GM12878 (cell line): ENCODE measurements at regions not wholly inside any gene's neighbourhood (a gene's known extent, or its start where the extent isn't known, plus 50 kb on each side); places are given as distances from the start of the nearest gene placed in this dataset.

Experiments
- ATAC-seq: fragments of 200-7000 bp; cut with Tn5 transposase; 3 replicates; pipeline ENCODE4 v1.9.1; 2020; ENCODE audit warnings: mild to moderate bottlenecking, moderate library complexity
- BruUV-seq: library from RNA; stranded (reverse); fragments of 400-500 nt; replicated peaks from 2 replicates; lab custom pipeline; 2021; lab: Mats Ljungman, UMichigan
- CTCF ChIA-PET: fragments of 300-600 bp; sonication (Branson Sonifier 250); formaldehyde crosslinking; extraction: SDS; loops from one replicate; lab custom pipeline; 2021; ENCODE audit warnings: inconsistent platforms; lab: Yijun Ruan, JAX
- POLR2A ChIA-PET: fragments of 350-600 bp; formaldehyde crosslinking; extraction: SDS; loops from one replicate; lab custom pipeline; 2021; ENCODE audit warnings: inconsistent platforms; lab: Charles Lee
- RAD21 ChIA-PET: fragments of 300-600 bp; sonication (Branson Sonifier 250); formaldehyde crosslinking; loops from one replicate; lab custom pipeline; 2023; ENCODE audit warnings: antibody characterized with exemption; ENCODE audit not compliant: unreplicated experiment; lab: Charles Lee
- SMC1A ChIA-PET: fragments of 300-600 bp; sonication (Branson Sonifier 250); formaldehyde crosslinking; loops from one replicate; lab custom pipeline; 2023; ENCODE audit not compliant: unreplicated experiment, uncharacterized antibody; lab: Charles Lee
- DNase-seq: peaks from one replicate; pipeline ENCODE4 v3.0.0-alpha.2; 2011; ENCODE audit warnings: low read depth, low spot score
- FAIRE-seq: peaks from 3 replicates; lab custom pipeline; 2011; peaks lifted over from hg19 to GRCh38; lab: Jason Lieb, UNC
- H2AFZ ChIP-seq: 2 replicates; pipeline ENCODE4 v1.6.0; 2011; ENCODE audit warnings: low read depth, low read length, control low read depth; ENCODE audit not compliant: control insufficient read depth
- H3K27ac ChIP-seq: 2 replicates; pipeline ENCODE4 v1.5.1; 2011; ENCODE audit warnings: control low read depth; ENCODE audit not compliant: control insufficient read depth, insufficient read depth
- H3K27me3 ChIP-seq, 2 experiments: replicated peaks in 1 of 2; 2 replicates each; pipeline versions ENCODE4 v1.6.0 to v1.6.1; 2011; ENCODE audit warnings: low read length in 1 of 2; ENCODE audit not compliant: control insufficient read depth in 2 of 2, insufficient read depth in 2 of 2
- H3K36me3 ChIP-seq, 2 experiments: 2 replicates each; pipeline ENCODE4 v1.5.1; 2011; ENCODE audit warnings: low read length in 1 of 2; ENCODE audit not compliant: control insufficient read depth in 2 of 2, insufficient read depth in 2 of 2
- H3K4me1 ChIP-seq: 2 replicates; pipeline ENCODE4 v1.6.1; 2011; ENCODE audit warnings: mild to moderate bottlenecking, low read length, moderate library complexity, mixed read lengths; ENCODE audit not compliant: control insufficient read depth, insufficient read depth
- H3K4me2 ChIP-seq: 2 replicates; pipeline ENCODE4 v1.6.0; 2011; ENCODE audit warnings: control low read depth; ENCODE audit not compliant: control insufficient read depth, insufficient read depth
- H3K4me3 ChIP-seq: fragments of 200-600 bp; sonication (generic); 2 replicates; pipeline ENCODE4 v1.5.1; 2016
- H3K79me2 ChIP-seq: 2 replicates; pipeline ENCODE4 v1.6.0; 2011; ENCODE audit warnings: low read length; ENCODE audit not compliant: control insufficient read depth, insufficient read depth
- H3K9ac ChIP-seq: 2 replicates; pipeline ENCODE4 v1.8.0; 2011; ENCODE audit warnings: low read length, control low read depth, mixed read lengths; ENCODE audit not compliant: control insufficient read depth, insufficient read depth
- H3K9me3 ChIP-seq: replicated peaks from 3 replicates; pipeline ENCODE4 v1.5.1; 2011; ENCODE audit warnings: mild to moderate bottlenecking, low read length; ENCODE audit not compliant: control insufficient read depth, insufficient read depth
- H4K20me1 ChIP-seq: 2 replicates; pipeline ENCODE4 v1.6.0; 2011; ENCODE audit not compliant: control insufficient read depth, insufficient read depth
- KDM1A ChIP-seq: fragments of 200-600 bp; sonication (generic); IDR thresholded peaks from 2 replicates; pipeline ENCODE4 v1.6.1; 2016; ENCODE audit warnings: borderline replicate concordance
- ZNF24 ChIP-seq: fragments of 450-650 bp; IDR thresholded peaks from 2 replicates; pipeline ENCODE4 v1.6.1; 2017; ENCODE audit warnings: antibody characterized with exemption, mild to moderate bottlenecking
- WGBS: methylation state at CpG from one replicate; pipeline ENCODE4 v1.1.6; 2016; ENCODE audit warnings: low lambda C conversion rate; ENCODE audit not compliant: insufficient replicate concordance, insufficient coverage; ENCODE audit errors: missing lambda C conversion rate; 5-methylcytosine and 5-hydroxymethylcytosine counted together
- in situ Hi-C: fragments of 300-500 bp; cut with MboI; formaldehyde crosslinking; loops from 9 replicates; pipeline ENCODE4 v1.14.3; 2018; ENCODE audit warnings: mixed read lengths
- intact Hi-C: fragments of 100-400 bp; cut with micrococcal nuclease; formaldehyde crosslinking; loops from one replicate; pipeline ENCODE4 v1.14.2; 2022; ENCODE audit not compliant: unreplicated experiment
- TF ChIP-seq, protein P1 (sequence below): fragments of 450-650 bp; IDR thresholded peaks from 2 replicates; pipeline ENCODE4 v1.6.1; 2017; ENCODE audit warnings: mild to moderate bottlenecking, moderate library complexity

DNA sequence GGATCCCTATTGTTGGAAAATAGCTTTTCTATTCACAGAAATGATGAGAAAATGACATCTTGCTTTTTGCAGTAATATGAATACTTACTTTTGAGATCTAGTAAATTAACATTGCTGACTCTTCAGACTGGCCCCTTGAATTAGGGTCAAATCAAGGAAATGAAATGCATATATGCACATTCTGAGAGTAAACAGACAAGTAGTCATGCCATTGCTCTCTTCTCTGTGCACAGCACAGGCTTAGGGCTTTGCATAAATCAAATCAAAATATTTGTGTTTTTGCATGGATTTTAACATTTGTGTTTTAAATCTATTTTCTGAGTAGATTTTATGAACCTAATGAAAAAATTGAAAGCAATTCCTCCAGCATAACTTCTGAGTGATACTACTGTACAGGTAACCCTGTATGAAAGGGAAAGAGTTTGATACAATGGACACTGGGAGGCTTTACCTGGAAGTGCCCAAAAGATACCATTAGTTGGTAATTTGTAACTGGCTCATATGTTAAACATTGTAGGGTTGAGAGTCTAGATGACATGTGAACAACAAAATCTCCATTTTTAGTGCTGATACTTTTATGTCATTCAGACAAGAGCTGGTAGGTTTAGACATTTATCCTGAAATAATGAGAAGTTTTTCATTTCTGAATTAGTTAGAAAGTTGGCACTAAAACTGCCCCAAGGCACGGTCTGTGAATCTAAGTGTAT, 280.2 kb upstream of the FBXO33 start:
- no peaks in the 10 kb centered on the region for H3K9me3 ChIP-seq
- H3K4me2 ChIP-seq = no peak overlapping the region
- no peaks in the 10 kb centered on the region for H3K27me3 ChIP-seq
- WGBS = 0% methylated on average over 1 of the region's 1 CpG
- no TSS peak for BruUV-seq
- H3K27ac ChIP-seq = no peak overlapping the region
- H3K9ac ChIP-seq = no peak overlapping the region
- H3K36me3 ChIP-seq = no peaks in the 10 kb centered on the region
- ChIA-PET POLR2A (no interaction called here), SMC1A (interaction anchor here (1.0 to 2.8 kb wide), 4 partner anchors 10 to 137 kb away, joined by 3 to 10 read pairs (median 8); no protein-coding TSS in a partner anchor), CTCF (interaction anchor here (1.2 to 1.8 kb wide), 3 partner anchors 20 to 254 kb away, joined by 3 to 6 read pairs (median 4); no protein-coding TSS in a partner anchor), RAD21 (no interaction called here)
- H3K4me3 ChIP-seq = no peak overlapping the region
- intact Hi-C loops = no loop called here
- DNase-seq (no peak), ATAC-seq (no peak), FAIRE-seq (no peak)
- no peak overlapping the region for H2AFZ ChIP-seq
- no peak for TF ChIP-seq KDM1A
- no peak for TF ChIP-seq ZNF24
- TF ChIP-seq, protein P1, sequence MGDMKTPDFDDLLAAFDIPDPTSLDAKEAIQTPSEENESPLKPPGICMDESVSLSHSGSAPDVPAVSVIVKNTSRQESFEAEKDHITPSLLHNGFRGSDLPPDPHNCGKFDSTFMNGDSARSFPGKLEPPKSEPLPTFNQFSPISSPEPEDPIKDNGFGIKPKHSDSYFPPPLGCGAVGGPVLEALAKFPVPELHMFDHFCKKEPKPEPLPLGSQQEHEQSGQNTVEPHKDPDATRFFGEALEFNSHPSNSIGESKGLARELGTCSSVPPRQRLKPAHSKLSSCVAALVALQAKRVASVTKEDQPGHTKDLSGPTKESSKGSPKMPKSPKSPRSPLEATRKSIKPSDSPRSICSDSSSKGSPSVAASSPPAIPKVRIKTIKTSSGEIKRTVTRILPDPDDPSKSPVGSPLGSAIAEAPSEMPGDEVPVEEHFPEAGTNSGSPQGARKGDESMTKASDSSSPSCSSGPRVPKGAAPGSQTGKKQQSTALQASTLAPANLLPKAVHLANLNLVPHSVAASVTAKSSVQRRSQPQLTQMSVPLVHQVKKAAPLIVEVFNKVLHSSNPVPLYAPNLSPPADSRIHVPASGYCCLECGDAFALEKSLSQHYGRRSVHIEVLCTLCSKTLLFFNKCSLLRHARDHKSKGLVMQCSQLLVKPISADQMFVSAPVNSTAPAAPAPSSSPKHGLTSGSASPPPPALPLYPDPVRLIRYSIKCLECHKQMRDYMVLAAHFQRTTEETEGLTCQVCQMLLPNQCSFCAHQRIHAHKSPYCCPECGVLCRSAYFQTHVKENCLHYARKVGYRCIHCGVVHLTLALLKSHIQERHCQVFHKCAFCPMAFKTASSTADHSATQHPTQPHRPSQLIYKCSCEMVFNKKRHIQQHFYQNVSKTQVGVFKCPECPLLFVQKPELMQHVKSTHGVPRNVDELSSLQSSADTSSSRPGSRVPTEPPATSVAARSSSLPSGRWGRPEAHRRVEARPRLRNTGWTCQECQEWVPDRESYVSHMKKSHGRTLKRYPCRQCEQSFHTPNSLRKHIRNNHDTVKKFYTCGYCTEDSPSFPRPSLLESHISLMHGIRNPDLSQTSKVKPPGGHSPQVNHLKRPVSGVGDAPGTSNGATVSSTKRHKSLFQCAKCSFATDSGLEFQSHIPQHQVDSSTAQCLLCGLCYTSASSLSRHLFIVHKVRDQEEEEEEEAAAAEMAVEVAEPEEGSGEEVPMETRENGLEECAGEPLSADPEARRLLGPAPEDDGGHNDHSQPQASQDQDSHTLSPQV = no peak
- no peaks in the 10 kb centered on the region for H3K4me1 ChIP-seq
- no peaks in the 10 kb centered on the region for H4K20me1 ChIP-seq
- in situ Hi-C loops = no loop called here
- no peaks in the 10 kb centered on the region for H3K79me2 ChIP-seq
